MM.1S (cell line): ENCODE measurements at regions not wholly inside any gene's neighbourhood (a gene's known extent, or its start where the extent isn't known, plus 50 kb on each side); places are given as distances from the start of the nearest gene placed in this dataset.
"Not testable (repeated sequence)": the region's sequence is repeated elsewhere in the genome, so short reads cannot be mapped to it uniquely, and the experiment has no call there.

Experiments
- DNase-seq: peaks from one replicate; pipeline ENCODE4 v3.0.0-alpha.2; 2015
- H2AFZ ChIP-seq: fragments of 300-600 bp; sonication (generic); 2 replicates; pipeline ENCODE4 v1.6.0; 2016; ENCODE audit warnings: antibody characterized with exemption, low read length
- H3F3A ChIP-seq: fragments of 300-600 bp; sonication (generic); 2 replicates; pipeline ENCODE4 v1.6.1; 2016; ENCODE audit warnings: mild to moderate bottlenecking, antibody characterized with exemption, low read length, moderate library complexity, mixed read lengths; ENCODE audit not compliant: insufficient read depth
- H3K27ac ChIP-seq: fragments of 300-600 bp; sonication (generic); 2 replicates; pipeline ENCODE4 v1.5.1; 2016; ENCODE audit warnings: mild to moderate bottlenecking, low read length
- H3K27me3 ChIP-seq: fragments of 300-600 bp; sonication (generic); replicated peaks from 2 replicates; pipeline ENCODE4 v1.6.0; 2016; ENCODE audit warnings: low read length; ENCODE audit not compliant: insufficient read depth
- H3K36me3 ChIP-seq: fragments of 300-600 bp; sonication (generic); replicated peaks from 2 replicates; pipeline ENCODE4 v1.6.1; 2016; ENCODE audit warnings: mild to moderate bottlenecking, low read length, mixed read lengths; ENCODE audit not compliant: insufficient read depth
- H3K4me1 ChIP-seq: fragments of 300-600 bp; sonication (generic); 2 replicates; pipeline ENCODE4 v1.6.1; 2016; ENCODE audit warnings: low read length, mixed read lengths
- H3K4me2 ChIP-seq: fragments of 300-600 bp; sonication (generic); 2 replicates; pipeline ENCODE4 v1.6.0; 2016; ENCODE audit warnings: low read depth, low read length
- H3K4me3 ChIP-seq: fragments of 300-600 bp; sonication (generic); 2 replicates; pipeline ENCODE4 v1.5.1; 2016; ENCODE audit warnings: low read length, mixed read lengths
- H3K79me2 ChIP-seq: fragments of 300-600 bp; sonication (generic); 2 replicates; pipeline ENCODE4 v1.6.1; 2016; ENCODE audit warnings: mixed run types, low read length, mixed read lengths
- H3K9ac ChIP-seq: fragments of 300-600 bp; sonication (generic); 2 replicates; pipeline ENCODE4 v1.6.1; 2016; ENCODE audit warnings: low read length, mixed read lengths
- H3K9me2 ChIP-seq: fragments of 300-600 bp; sonication (generic); replicated peaks from 2 replicates; pipeline ENCODE4 v1.6.1; 2016; ENCODE audit warnings: mild to moderate bottlenecking, low read length, mixed read lengths; ENCODE audit not compliant: insufficient read depth
- H3K9me3 ChIP-seq: fragments of 300-600 bp; sonication (generic); replicated peaks from 2 replicates; pipeline ENCODE4 v1.6.1; 2016; ENCODE audit warnings: mild to moderate bottlenecking, low read length, mixed read lengths; ENCODE audit not compliant: insufficient read depth
- H4K20me1 ChIP-seq: fragments of 300-600 bp; sonication (generic); 2 replicates; pipeline ENCODE4 v1.6.1; 2016; ENCODE audit warnings: mild to moderate bottlenecking, low read length, moderate library complexity, mixed read lengths; ENCODE audit not compliant: insufficient read depth

DNA sequence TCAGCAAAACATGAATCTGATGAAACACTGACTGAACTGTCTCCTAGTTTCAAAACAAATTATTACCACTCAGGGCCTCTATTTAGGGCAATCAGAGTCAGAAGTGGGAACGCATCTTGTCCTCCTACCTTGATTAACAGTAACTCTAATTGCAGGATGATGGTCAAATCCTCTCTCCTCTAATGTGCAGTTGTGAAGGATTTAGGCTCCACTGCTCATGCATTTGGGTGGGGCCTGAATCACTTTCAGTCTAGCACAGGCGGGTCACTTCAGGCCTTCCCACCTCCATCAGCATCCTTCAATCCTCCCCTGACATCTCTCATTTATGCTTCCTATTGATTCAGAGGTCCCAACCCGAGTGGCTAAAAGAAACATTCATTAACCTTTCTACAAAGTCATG is 67.5 kb upstream of the AGAP9 start:
- not testable (repeated sequence) for H3K27ac ChIP-seq, DNase-seq, H3K4me1 ChIP-seq, H3K9me2 ChIP-seq, H2AFZ ChIP-seq, H3K27me3 ChIP-seq, H4K20me1 ChIP-seq, H3K4me3 ChIP-seq, H3K9ac ChIP-seq, H3K36me3 ChIP-seq, H3F3A ChIP-seq, H3K9me3 ChIP-seq, H3K79me2 ChIP-seq, H3K4me2 ChIP-seq

DNA sequence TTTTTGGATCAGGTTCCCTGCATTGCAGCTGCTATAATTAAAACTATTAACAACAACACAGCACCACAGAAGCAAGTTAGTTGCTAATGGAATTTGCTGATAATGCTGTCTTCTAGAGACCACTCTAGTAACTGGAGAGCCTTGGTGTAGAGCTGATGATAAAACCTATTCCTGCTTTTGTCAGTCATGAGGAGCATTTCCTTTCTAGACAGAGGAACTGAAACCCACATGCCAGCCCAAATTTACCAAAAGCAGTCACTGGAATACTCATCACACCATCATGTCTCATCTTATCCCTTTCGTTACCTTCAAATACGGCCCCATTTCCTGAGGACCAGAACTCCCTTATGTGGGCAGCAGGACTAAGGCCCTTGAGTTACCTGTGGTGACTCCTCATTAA is 67.1 kb upstream of the AGAP9 start:
- not testable (repeated sequence) for H3K36me3 ChIP-seq, H3K9ac ChIP-seq, H2AFZ ChIP-seq, H3K4me1 ChIP-seq, H4K20me1 ChIP-seq, H3K9me3 ChIP-seq, DNase-seq, H3K27me3 ChIP-seq, H3K9me2 ChIP-seq, H3K79me2 ChIP-seq, H3F3A ChIP-seq, H3K27ac ChIP-seq, H3K4me2 ChIP-seq, H3K4me3 ChIP-seq

DNA sequence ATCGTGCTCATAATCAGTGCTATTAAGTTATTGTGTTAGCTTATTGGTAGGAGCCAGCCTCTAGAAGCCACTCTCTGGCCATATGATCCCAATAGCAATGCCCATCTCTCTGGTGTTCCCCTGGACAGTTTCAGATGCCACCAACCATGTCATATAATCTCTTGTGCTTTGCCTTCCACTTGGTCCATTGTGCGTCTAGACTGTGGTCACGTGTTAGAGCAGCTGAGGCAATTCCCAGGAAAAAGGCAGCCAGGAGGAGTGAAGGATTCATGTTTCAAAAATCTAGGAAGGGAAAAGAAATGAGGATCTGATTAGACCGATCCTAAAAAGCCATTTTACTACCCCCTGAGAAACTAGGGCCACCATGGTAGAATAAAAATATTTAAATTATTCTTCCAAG is 58.6 kb upstream of the AGAP9 start:
- DNase-seq, H3K4me2 ChIP-seq, H2AFZ ChIP-seq, H3K9ac ChIP-seq, H3K27me3 ChIP-seq, H3K9me3 ChIP-seq, H3F3A ChIP-seq, H3K9me2 ChIP-seq, H3K27ac ChIP-seq, H3K79me2 ChIP-seq, H3K36me3 ChIP-seq, H3K4me1 ChIP-seq, H4K20me1 ChIP-seq, H3K4me3 ChIP-seq: not testable (repeated sequence)

DNA sequence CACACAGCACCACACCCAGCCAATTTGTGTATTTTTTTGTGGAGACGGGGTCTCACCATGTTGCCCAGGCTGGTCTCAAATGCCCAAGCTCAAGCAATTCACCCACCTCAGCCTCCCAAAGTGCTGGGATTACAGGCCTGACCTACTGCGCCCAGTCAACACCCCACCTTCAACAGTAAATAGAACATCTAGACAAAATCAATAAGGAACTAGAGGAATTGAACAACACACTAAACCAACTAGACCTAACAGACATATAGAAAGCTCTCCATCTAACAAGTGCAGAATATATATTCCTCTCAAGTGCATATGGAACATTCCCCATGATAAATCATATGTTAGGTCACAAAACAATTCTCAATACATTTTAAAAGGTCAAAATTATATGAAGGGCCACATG is 56.6 kb upstream of the AGAP9 start:
- not testable (repeated sequence) for H3K4me1 ChIP-seq, H3K9me3 ChIP-seq, H4K20me1 ChIP-seq

DNA sequence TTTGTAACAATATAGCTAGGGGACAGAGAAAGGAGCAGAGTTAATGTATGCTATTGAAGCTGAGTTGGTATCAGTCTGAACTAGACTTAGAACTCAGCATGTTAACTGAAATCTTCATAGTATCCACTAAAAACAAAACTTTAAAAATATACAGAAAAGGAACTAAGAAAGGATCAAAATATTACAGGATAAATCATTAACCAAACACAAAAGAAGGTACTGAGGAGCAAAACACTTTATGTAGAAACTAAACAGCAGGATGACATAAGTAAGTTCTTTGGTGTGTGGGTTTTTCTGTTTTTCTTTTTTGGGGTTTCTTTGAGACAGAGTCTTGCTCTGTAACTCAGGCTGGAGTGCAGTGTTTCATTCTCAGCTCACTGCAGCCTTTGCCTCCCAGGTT is 55.1 kb upstream of the AGAP9 start:
- H3F3A ChIP-seq = not testable (repeated sequence)

More for the DNA sequence above, 56.6 kb upstream of the AGAP9 start:
- not testable (repeated sequence) for H3K4me3 ChIP-seq, H2AFZ ChIP-seq, H3K27ac ChIP-seq, H3K9ac ChIP-seq, H3K36me3 ChIP-seq, DNase-seq, H3K27me3 ChIP-seq, H3F3A ChIP-seq, H3K9me2 ChIP-seq, H3K79me2 ChIP-seq, H3K4me2 ChIP-seq

More for the DNA sequence above, 55.1 kb upstream of the AGAP9 start:
- DNase-seq, H3K4me1 ChIP-seq, H3K9me2 ChIP-seq, H3K36me3 ChIP-seq, H3K27me3 ChIP-seq, H3K9ac ChIP-seq, H3K27ac ChIP-seq, H3K4me3 ChIP-seq, H4K20me1 ChIP-seq, H3K79me2 ChIP-seq, H3K9me3 ChIP-seq, H3K4me2 ChIP-seq, H2AFZ ChIP-seq: not testable (repeated sequence)
